GM10266 (cell line): ENCODE measurements at regions not wholly inside any gene's neighbourhood (a gene's known extent, or its start where the extent isn't known, plus 50 kb on each side); places are given as distances from the start of the nearest gene placed in this dataset.

ENCODE experiments used
- DNase-seq: peaks from one replicate; pipeline ENCODE4 v3.0.0; 2012; ENCODE audit errors: extremely low spot score
- TF ChIP-seq, protein P1 (sequence below): IDR thresholded peaks from 2 replicates; pipeline ENCODE4 v1.5.1; 2012; ENCODE audit warnings: mild to moderate bottlenecking, low read depth; ENCODE audit not compliant: control insufficient read depth, insufficient read depth; ENCODE audit errors: missing control alignments

DNA sequence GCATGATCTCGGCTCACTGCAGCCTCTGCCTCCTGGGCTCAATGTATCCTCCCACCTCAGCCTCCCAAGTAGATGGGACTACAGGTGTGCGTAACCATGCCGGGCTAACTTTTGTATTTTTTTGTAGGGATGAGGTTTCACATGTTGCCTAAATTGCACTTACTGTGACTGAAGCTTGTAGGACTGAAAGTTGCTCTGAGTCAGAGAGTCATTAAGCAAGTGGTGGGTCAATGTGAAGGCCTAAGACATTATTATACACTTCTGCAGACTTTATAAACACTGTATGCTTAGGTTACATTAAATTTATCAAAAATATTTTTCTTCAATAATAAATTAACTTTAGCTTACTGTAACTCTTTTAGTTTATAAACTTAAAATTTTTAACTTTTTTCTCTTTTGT, 170.2 kb downstream of the FAT4 start:
- TF ChIP-seq, protein P1, sequence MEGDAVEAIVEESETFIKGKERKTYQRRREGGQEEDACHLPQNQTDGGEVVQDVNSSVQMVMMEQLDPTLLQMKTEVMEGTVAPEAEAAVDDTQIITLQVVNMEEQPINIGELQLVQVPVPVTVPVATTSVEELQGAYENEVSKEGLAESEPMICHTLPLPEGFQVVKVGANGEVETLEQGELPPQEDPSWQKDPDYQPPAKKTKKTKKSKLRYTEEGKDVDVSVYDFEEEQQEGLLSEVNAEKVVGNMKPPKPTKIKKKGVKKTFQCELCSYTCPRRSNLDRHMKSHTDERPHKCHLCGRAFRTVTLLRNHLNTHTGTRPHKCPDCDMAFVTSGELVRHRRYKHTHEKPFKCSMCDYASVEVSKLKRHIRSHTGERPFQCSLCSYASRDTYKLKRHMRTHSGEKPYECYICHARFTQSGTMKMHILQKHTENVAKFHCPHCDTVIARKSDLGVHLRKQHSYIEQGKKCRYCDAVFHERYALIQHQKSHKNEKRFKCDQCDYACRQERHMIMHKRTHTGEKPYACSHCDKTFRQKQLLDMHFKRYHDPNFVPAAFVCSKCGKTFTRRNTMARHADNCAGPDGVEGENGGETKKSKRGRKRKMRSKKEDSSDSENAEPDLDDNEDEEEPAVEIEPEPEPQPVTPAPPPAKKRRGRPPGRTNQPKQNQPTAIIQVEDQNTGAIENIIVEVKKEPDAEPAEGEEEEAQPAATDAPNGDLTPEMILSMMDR, result no peak
- DNase-seq, result no peak

GRCh38 chr4:125486351-125486750, 171.6 kb downstream of the FAT4 start:
- DNase-seq, result no peak
- TF ChIP-seq, protein P1, result no peak

GRCh38 chr4:125489952-125490690, 175.4 kb downstream of the FAT4 start:
- no peak for DNase-seq
- TF ChIP-seq, protein P1, result no peak

GRCh38 chr4:125492957-125493356, 178.2 kb downstream of the FAT4 start:
- TF ChIP-seq, protein P1, result no peak

GRCh38 chr4:125497861-125498260, 183.1 kb downstream of the FAT4 start:
- TF ChIP-seq, protein P1, result no peak
- DNase-seq, result no peak

More at GRCh38 chr4:125492957-125493356, 178.2 kb downstream of the FAT4 start:
- DNase-seq, result no peak

- no peak for DNase-seq
- TF ChIP-seq, protein P1, result no peak
These were observed 184.2 kb downstream of the FAT4 start for GRCh38 chr4:125498981-125499380.

GRCh38 chr4:125501090-125501489, 186.3 kb downstream of the FAT4 start:
- TF ChIP-seq, protein P1, result no peak
- no peak for DNase-seq
